Suprapubic skin (tissue), 3 donors: ENCODE measurements at regions not wholly inside any gene's neighbourhood (a gene's known extent, or its start where the extent isn't known, plus 50 kb on each side); places are given as distances from the start of the nearest gene placed in this dataset.

Experiments
- EP300 ChIP-seq: sonication (generic); formaldehyde crosslinking; IDR thresholded peaks from one replicate; pipeline ENCODE4 v1.6.1; 2017; ENCODE audit warnings: antibody characterized with exemption
- TF ChIP-seq, protein P1 (sequence below), 2 donors: fragments of 200-600 bp in 1 of 2; fragments of 450-650 bp in 1 of 2; sonication (generic) in 1 of 2; IDR thresholded peaks; one replicate each; pipeline ENCODE4 v1.5.1; 2016 to 2019; ENCODE audit warnings: antibody characterized with exemption in 2 of 2, mild to moderate bottlenecking in 1 of 2, moderate library complexity in 1 of 2

DNA sequence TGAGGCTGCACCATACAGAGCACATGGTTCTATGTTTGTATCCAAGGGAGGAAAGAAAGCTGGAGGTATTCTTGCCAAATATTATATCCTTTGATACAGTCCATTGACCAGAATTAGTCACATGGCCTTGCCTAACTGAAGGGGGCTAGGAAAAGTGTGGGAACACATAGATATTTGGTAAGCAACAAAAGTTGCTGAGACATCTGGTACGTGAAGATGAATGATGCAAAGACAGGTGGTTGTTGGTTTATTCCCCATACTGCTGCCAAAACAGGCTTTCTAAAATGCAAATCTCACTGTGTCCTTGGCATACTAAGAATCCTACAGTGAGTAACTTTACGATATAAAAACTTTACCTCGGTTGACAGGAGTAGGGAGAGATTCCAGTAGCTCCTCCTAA, 162.2 kb downstream of the VGLL3 start:
- TF ChIP-seq, protein P1, sequence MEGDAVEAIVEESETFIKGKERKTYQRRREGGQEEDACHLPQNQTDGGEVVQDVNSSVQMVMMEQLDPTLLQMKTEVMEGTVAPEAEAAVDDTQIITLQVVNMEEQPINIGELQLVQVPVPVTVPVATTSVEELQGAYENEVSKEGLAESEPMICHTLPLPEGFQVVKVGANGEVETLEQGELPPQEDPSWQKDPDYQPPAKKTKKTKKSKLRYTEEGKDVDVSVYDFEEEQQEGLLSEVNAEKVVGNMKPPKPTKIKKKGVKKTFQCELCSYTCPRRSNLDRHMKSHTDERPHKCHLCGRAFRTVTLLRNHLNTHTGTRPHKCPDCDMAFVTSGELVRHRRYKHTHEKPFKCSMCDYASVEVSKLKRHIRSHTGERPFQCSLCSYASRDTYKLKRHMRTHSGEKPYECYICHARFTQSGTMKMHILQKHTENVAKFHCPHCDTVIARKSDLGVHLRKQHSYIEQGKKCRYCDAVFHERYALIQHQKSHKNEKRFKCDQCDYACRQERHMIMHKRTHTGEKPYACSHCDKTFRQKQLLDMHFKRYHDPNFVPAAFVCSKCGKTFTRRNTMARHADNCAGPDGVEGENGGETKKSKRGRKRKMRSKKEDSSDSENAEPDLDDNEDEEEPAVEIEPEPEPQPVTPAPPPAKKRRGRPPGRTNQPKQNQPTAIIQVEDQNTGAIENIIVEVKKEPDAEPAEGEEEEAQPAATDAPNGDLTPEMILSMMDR (IDR thresholded peaks at IDR 0.05): no peak
- TF ChIP-seq EP300: no peak
